ENCODE measurements at regions not wholly inside any gene's neighbourhood (a gene's known extent, or its start where the extent isn't known, plus 50 kb on each side); places are given as distances from the start of the nearest gene placed in this dataset.

GRCh38 chr18:40371673-40372072 is 1583.4 kb upstream of the PIK3C3 start:
- DNase-seq (ENCODE audit: unreplicated experiment), result peak; percentile 38
- intact Hi-C loops (cut with micrococcal nuclease), result no loop called here
- no peaks in the 10 kb centered on the region for H3K36me3 Mint-ChIP-seq (ENCODE audit: insufficient read depth, unreplicated experiment)
- H3K27me3 Mint-ChIP-seq (ENCODE audit: insufficient read depth, unreplicated experiment), result no peaks in the 10 kb centered on the region
- ChIA-PET CTCF (interaction anchor here (0.5 to 0.7 kb wide), 2 partner anchors 1054 to 1826 kb away, joined by 3 read pairs; no protein-coding TSS in a partner anchor), POLR2A (interaction anchor here (1.3 kb wide), 1 partner anchor 9 kb away, joined by 4 read pairs; no protein-coding TSS in a partner anchor)
- no peak overlapping the region for H3K27ac Mint-ChIP-seq (ENCODE audit: low read depth, unreplicated experiment)
- peaks cover 10% of the 10 kb centered on the region for H3K4me1 Mint-ChIP-seq (ENCODE audit: insufficient read depth, unreplicated experiment)
- BruUV-seq (replicated peaks), result no TSS peak
- no peak overlapping the region for H3K4me3 Mint-ChIP-seq (ENCODE audit: unreplicated experiment)
- TF ChIP-seq, protein P1, sequence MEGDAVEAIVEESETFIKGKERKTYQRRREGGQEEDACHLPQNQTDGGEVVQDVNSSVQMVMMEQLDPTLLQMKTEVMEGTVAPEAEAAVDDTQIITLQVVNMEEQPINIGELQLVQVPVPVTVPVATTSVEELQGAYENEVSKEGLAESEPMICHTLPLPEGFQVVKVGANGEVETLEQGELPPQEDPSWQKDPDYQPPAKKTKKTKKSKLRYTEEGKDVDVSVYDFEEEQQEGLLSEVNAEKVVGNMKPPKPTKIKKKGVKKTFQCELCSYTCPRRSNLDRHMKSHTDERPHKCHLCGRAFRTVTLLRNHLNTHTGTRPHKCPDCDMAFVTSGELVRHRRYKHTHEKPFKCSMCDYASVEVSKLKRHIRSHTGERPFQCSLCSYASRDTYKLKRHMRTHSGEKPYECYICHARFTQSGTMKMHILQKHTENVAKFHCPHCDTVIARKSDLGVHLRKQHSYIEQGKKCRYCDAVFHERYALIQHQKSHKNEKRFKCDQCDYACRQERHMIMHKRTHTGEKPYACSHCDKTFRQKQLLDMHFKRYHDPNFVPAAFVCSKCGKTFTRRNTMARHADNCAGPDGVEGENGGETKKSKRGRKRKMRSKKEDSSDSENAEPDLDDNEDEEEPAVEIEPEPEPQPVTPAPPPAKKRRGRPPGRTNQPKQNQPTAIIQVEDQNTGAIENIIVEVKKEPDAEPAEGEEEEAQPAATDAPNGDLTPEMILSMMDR (IDR thresholded peaks at IDR 0.05; ENCODE audit: unreplicated experiment), result no peak
- H3K9me3 Mint-ChIP-seq (ENCODE audit: unreplicated experiment), result no peaks in the 10 kb centered on the region

DNA sequence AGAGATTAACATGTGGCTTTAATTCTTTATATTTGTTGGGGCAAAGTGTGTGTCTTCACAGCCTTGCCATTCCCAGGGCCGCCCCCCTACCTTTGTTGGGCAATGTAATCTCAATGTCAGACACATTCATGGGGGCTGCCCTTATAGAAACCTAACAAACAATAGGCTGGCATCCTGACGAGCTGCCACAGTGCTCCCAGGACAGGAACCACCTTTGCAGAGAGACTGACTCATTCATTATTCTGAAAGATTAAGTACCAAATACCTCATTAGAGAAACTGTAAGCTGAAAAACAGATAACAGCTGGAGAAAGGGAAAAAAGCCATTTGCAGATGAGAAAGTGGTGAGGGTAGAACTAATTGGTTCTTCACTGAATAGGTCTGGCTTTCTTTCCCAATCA is 1587.5 kb upstream of the PIK3C3 start:
- intact Hi-C loops (cut with micrococcal nuclease), result no loop called here
- Mint-ChIP-seq H3K4me3 (ENCODE audit: unreplicated experiment) (no peak overlapping the region), H3K27ac (ENCODE audit: low read depth, unreplicated experiment) (no peak overlapping the region), H3K4me1 (ENCODE audit: insufficient read depth, unreplicated experiment) (peaks cover 15% of the 10 kb centered on the region), H3K9me3 (ENCODE audit: unreplicated experiment) (no peaks in the 10 kb centered on the region), H3K36me3 (ENCODE audit: insufficient read depth, unreplicated experiment) (no peaks in the 10 kb centered on the region), H3K27me3 (ENCODE audit: insufficient read depth, unreplicated experiment) (no peaks in the 10 kb centered on the region)
- ChIA-PET CTCF (interaction anchor here (0.7 kb wide), 1 partner anchor 688 kb away, joined by 4 read pairs; no protein-coding TSS in a partner anchor), POLR2A (interaction anchor here (1.1 kb wide), 1 partner anchor 11 kb away, joined by 4 read pairs; no protein-coding TSS in a partner anchor)
- no peak for DNase-seq (ENCODE audit: unreplicated experiment)
- BruUV-seq (replicated peaks), result no TSS peak
- TF ChIP-seq, protein P1 (IDR thresholded peaks at IDR 0.05; ENCODE audit: unreplicated experiment), result no peak

- no TSS peak for BruUV-seq (replicated peaks)
- Mint-ChIP-seq H3K27ac (ENCODE audit: low read depth, unreplicated experiment) (no peak overlapping the region), H3K27me3 (ENCODE audit: insufficient read depth, unreplicated experiment) (no peaks in the 10 kb centered on the region), H3K36me3 (ENCODE audit: insufficient read depth, unreplicated experiment) (no peaks in the 10 kb centered on the region), H3K9me3 (ENCODE audit: unreplicated experiment) (no peaks in the 10 kb centered on the region), H3K4me1 (ENCODE audit: insufficient read depth, unreplicated experiment) (peaks cover 7% of the 10 kb centered on the region), H3K4me3 (ENCODE audit: unreplicated experiment) (no peak overlapping the region)
- intact Hi-C loops (cut with micrococcal nuclease), result no loop called here
- no peak for DNase-seq (ENCODE audit: unreplicated experiment)
- CTCF ChIA-PET, result no interaction called here
- POLR2A ChIA-PET, result no interaction called here
- TF ChIP-seq, protein P1 (IDR thresholded peaks at IDR 0.05; ENCODE audit: unreplicated experiment), result no peak
These were observed 1588.5 kb upstream of the PIK3C3 start for GRCh38 chr18:40366521-40366920.

GRCh38 chr18:40365526-40365925 is 1589.5 kb upstream of the PIK3C3 start:
- peaks cover 5% of the 10 kb centered on the region for H3K4me1 Mint-ChIP-seq (ENCODE audit: insufficient read depth, unreplicated experiment)
- no peak overlapping the region for H3K27ac Mint-ChIP-seq (ENCODE audit: low read depth, unreplicated experiment)
- H3K27me3 Mint-ChIP-seq (ENCODE audit: insufficient read depth, unreplicated experiment), result no peaks in the 10 kb centered on the region
- POLR2A ChIA-PET, result no interaction called here
- no peaks in the 10 kb centered on the region for H3K9me3 Mint-ChIP-seq (ENCODE audit: unreplicated experiment)
- BruUV-seq (replicated peaks), result no TSS peak
- TF ChIP-seq, protein P1 (IDR thresholded peaks at IDR 0.05; ENCODE audit: unreplicated experiment), result no peak
- CTCF ChIA-PET, result no interaction called here
- intact Hi-C loops (cut with micrococcal nuclease), result no loop called here
- no peaks in the 10 kb centered on the region for H3K36me3 Mint-ChIP-seq (ENCODE audit: insufficient read depth, unreplicated experiment)
- DNase-seq (ENCODE audit: unreplicated experiment), result peak; percentile 25
- H3K4me3 Mint-ChIP-seq (ENCODE audit: unreplicated experiment), result no peak overlapping the region

Measured in MCF 10A (cell line).